ENCODE measurements at regions not wholly inside any gene's neighbourhood (a gene's known extent, or its start where the extent isn't known, plus 50 kb on each side); places are given as distances from the start of the nearest gene placed in this dataset.

- Histone ChIP-seq H3K36me3 (ENCODE audit: control insufficient read depth, insufficient read depth, low read length) (no peaks in the 10 kb centered on the region), H3K27ac (ENCODE audit: insufficient read depth, low read depth, low read length, poor library complexity, severe bottlenecking) (no peak overlapping the region), H3K9me3 (ENCODE audit: control insufficient read depth, low read length) (no peaks in the 10 kb centered on the region), H3K4me3 (ENCODE audit: insufficient read depth, low read depth, low read length) (no peak overlapping the region), H3K27me3 (ENCODE audit: control insufficient read depth, insufficient read depth, low read length, poor library complexity, severe bottlenecking) (no peaks in the 10 kb centered on the region), H3K4me1 (ENCODE audit: control insufficient read depth, insufficient read depth, low read length) (no peaks in the 10 kb centered on the region)
- 92% methylated on average over 13 of the region's 13 CpGs for WGBS, 2 experiments
These were observed 137.8 kb downstream of the KLF13 start for GRCh38 chr15:31464216-31465082.

- WGBS, 2 experiments: 88% methylated on average over 10 of the region's 10 CpGs
- no peaks in the 10 kb centered on the region for H3K27me3 ChIP-seq (ENCODE audit: control insufficient read depth, insufficient read depth, low read length, poor library complexity, severe bottlenecking)
These were observed 138.7 kb downstream of the KLF13 start for GRCh38 chr15:31465083-31465955.

DNA sequence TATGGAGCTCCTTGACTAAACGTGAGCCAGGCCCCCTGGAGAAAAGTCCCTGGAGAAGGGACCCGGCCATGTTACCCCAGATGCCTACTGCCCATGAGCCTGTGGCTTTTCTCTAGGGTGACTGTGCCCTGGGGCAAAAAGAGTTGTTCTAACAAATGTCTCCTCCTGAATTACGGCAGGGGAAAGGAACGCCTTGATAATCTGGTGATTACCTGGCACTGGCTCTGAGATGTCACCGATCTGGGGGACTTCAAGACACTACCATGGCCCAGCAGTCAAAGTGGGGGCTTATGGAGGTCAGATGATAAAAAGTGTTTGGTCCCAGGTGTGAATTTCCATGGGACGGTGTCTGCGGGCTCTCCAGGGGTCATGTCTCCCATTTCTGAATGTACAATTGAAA lies 140.7 kb downstream of the KLF13 start:
- Histone ChIP-seq H3K4me3 (ENCODE audit: insufficient read depth, low read depth, low read length) (no peak overlapping the region), H3K9me3 (ENCODE audit: control insufficient read depth, low read length) (no peaks in the 10 kb centered on the region), H3K27ac (ENCODE audit: insufficient read depth, low read depth, low read length, poor library complexity, severe bottlenecking) (no peak overlapping the region), H3K4me1 (ENCODE audit: control insufficient read depth, insufficient read depth, low read length) (no peaks in the 10 kb centered on the region), H3K27me3 (ENCODE audit: control insufficient read depth, insufficient read depth, low read length, poor library complexity, severe bottlenecking) (no peaks in the 10 kb centered on the region), H3K36me3 (ENCODE audit: control insufficient read depth, insufficient read depth, low read length) (no peaks in the 10 kb centered on the region)
- WGBS, 2 experiments: 89 to 91% methylated on average over 7 of the region's 7 CpGs

More at GRCh38 chr15:31465083-31465955, 138.7 kb downstream of the KLF13 start:
- Histone ChIP-seq H3K4me1 (ENCODE audit: control insufficient read depth, insufficient read depth, low read length) (no peaks in the 10 kb centered on the region), H3K4me3 (ENCODE audit: insufficient read depth, low read depth, low read length) (no peak overlapping the region), H3K27ac (ENCODE audit: insufficient read depth, low read depth, low read length, poor library complexity, severe bottlenecking) (no peak overlapping the region), H3K9me3 (ENCODE audit: control insufficient read depth, low read length) (no peaks in the 10 kb centered on the region), H3K36me3 (ENCODE audit: control insufficient read depth, insufficient read depth, low read length) (no peaks in the 10 kb centered on the region)

DNA sequence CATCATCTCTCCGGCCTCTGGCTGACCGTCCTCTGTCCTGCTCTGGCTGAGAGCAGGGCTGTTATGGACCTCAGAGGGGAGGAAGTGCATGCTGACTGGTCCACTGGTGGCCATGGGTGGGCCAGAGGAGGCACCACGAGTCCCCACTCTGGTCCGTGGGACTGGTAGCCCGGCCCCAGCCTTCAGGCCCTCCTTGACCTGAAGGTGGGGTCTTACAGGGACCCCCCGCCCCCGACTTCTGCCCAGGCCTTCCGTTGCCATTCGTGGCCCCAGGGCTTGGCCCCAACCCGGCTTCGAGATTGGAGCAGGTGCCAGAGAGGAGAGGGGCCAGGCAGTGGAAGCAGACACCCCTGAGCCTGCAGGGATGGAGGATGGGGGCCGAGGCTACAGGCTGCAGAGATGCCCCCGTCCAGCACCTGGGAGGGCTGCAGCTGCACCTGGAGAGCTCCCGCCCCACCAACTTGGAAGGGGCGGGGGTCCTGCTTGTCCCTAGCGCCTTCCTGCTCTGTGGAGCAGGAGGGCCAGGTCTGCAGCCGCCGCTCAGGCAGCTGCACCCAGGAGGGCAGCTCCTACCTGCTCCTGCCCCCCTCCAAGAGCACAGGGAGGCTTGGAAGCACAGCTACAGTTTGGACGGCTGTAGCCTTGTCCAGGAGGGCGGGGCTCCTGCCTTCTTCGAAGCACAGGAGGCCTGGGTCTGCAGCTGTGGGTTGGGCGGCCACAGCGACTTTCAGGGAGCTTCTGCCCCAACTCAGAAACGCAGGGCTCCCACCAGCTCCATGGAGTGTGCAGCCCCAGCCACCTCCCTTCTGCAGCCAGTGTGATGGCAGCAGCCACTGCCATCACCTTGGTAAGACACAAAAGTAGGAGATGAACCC lies 142.5 kb downstream of the KLF13 start:
- no peaks in the 10 kb centered on the region for H3K27me3 ChIP-seq (ENCODE audit: control insufficient read depth, insufficient read depth, low read length, poor library complexity, severe bottlenecking)
- 91 to 93% methylated on average over 24 of the region's 24 CpGs for WGBS, 2 experiments
- H3K4me1 ChIP-seq (ENCODE audit: control insufficient read depth, insufficient read depth, low read length): no peaks in the 10 kb centered on the region
- no peak overlapping the region for H3K27ac ChIP-seq (ENCODE audit: insufficient read depth, low read depth, low read length, poor library complexity, severe bottlenecking)
- no peaks in the 10 kb centered on the region for H3K9me3 ChIP-seq (ENCODE audit: control insufficient read depth, low read length)
- H3K4me3 ChIP-seq (ENCODE audit: insufficient read depth, low read depth, low read length): no peak overlapping the region
- no peaks in the 10 kb centered on the region for H3K36me3 ChIP-seq (ENCODE audit: control insufficient read depth, insufficient read depth, low read length)

DNA sequence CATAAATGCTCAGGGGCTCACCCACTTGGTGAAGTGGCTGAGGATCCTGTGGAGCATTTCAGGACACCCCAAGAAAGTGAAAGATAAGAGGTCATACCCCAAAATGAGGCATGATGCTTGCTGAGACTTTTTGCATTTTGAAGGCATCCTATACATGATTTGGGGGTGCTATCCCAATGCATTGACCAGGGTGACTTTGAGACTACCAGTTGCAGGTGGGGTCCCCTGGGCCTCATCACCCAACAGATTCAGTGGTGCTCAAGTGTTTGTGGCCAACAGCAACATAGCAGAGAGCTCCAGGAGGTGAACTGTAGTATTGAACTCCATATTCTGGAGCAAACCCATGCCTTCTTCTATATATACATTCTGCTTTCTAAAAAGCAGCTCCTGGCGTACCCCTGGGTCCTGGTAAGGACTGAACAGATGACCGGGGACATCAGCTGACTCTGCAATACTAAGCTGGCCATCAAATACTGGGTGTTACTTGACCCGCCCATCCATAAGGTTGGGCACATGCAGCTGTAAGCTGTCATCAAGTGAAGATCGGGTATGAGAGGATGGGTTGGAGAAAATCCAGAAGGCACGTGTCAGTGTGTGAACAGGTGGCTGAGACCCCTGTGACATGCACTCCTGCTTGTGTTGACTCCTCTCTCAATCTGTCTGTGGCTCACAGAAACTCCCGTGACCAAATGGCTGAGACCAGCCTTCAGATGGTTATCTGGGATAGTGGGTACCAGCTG lies 143.3 kb downstream of the KLF13 start:
- Histone ChIP-seq H3K36me3 (ENCODE audit: control insufficient read depth, insufficient read depth, low read length) (no peaks in the 10 kb centered on the region), H3K4me3 (ENCODE audit: insufficient read depth, low read depth, low read length) (no peak overlapping the region), H3K9me3 (ENCODE audit: control insufficient read depth, low read length) (no peaks in the 10 kb centered on the region), H3K27ac (ENCODE audit: insufficient read depth, low read depth, low read length, poor library complexity, severe bottlenecking) (no peak overlapping the region), H3K4me1 (ENCODE audit: control insufficient read depth, insufficient read depth, low read length) (no peaks in the 10 kb centered on the region), H3K27me3 (ENCODE audit: control insufficient read depth, insufficient read depth, low read length, poor library complexity, severe bottlenecking) (no peaks in the 10 kb centered on the region)
- 92 to 97% methylated on average over 6 of the region's 6 CpGs for WGBS, 2 experiments

DNA sequence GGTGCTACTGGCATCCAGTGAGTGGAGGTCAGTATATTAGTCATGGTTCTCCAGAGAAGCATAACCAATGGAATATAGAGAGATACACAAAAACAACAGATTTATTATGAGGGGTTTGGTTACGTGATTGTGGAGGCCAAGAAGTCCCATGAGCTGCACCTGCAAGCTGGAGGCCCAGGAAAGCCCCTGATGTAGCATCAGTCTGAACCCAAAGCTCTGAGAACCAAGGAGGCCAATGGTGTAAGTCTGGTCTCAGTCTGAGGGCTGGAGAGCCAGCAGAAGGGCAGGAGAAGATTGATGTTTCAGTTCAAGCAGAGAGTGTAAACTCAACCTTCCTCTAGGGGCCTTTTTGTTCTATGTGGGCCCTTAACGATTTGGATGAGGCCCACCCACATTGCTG lies 144.1 kb downstream of the KLF13 start:
- Histone ChIP-seq H3K27me3 (ENCODE audit: control insufficient read depth, insufficient read depth, low read length, poor library complexity, severe bottlenecking) (no peaks in the 10 kb centered on the region), H3K4me3 (ENCODE audit: insufficient read depth, low read depth, low read length) (no peak overlapping the region), H3K36me3 (ENCODE audit: control insufficient read depth, insufficient read depth, low read length) (no peaks in the 10 kb centered on the region), H3K9me3 (ENCODE audit: control insufficient read depth, low read length) (no peaks in the 10 kb centered on the region), H3K27ac (ENCODE audit: insufficient read depth, low read depth, low read length, poor library complexity, severe bottlenecking) (no peak overlapping the region), H3K4me1 (ENCODE audit: control insufficient read depth, insufficient read depth, low read length) (no peaks in the 10 kb centered on the region)
- WGBS, 2 experiments: 68 to 78% methylated on average over 2 of the region's 2 CpGs

DNA sequence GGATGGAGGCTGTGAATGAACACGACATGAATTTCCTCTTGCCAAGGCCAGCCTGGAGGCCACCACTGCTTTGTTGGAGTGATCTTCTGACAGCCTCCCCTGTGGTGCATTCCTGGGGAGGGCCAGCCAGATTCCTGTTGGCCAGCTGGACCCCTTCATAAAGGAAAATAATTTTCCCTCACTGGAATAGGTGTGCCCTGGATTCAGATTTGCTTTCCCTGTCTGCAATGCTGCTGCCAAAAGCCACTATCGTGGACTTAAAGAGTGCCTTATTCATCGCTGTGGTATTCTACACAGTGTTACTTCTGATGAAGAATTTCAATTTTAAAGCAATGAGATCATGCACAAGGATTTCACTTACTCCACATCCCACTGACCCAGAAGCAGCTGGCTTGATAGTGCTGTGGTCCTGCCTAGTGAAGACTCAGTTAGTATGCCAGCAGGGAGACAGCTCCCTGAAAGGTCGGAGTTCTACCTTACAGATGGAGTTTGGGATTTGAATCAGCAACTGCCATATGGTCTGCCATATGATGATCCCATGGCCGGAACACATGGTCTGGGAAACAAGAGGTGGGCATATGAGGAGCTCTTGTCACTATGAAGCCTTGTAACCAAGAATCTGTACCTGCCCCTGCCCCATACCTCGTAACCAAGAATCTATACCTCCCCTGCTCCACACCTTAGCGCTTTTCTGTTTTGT lies 145.2 kb downstream of the KLF13 start:
- 89 to 93% methylated on average over 7 of the region's 7 CpGs for WGBS, 2 experiments
- no peak overlapping the region for H3K4me3 ChIP-seq (ENCODE audit: insufficient read depth, low read depth, low read length)
- H3K36me3 ChIP-seq (ENCODE audit: control insufficient read depth, insufficient read depth, low read length): no peaks in the 10 kb centered on the region
- H3K4me1 ChIP-seq (ENCODE audit: control insufficient read depth, insufficient read depth, low read length): no peaks in the 10 kb centered on the region
- H3K27ac ChIP-seq (ENCODE audit: insufficient read depth, low read depth, low read length, poor library complexity, severe bottlenecking): no peak overlapping the region
- H3K27me3 ChIP-seq (ENCODE audit: control insufficient read depth, insufficient read depth, low read length, poor library complexity, severe bottlenecking): no peaks in the 10 kb centered on the region
- H3K9me3 ChIP-seq (ENCODE audit: control insufficient read depth, low read length): no peaks in the 10 kb centered on the region

DNA sequence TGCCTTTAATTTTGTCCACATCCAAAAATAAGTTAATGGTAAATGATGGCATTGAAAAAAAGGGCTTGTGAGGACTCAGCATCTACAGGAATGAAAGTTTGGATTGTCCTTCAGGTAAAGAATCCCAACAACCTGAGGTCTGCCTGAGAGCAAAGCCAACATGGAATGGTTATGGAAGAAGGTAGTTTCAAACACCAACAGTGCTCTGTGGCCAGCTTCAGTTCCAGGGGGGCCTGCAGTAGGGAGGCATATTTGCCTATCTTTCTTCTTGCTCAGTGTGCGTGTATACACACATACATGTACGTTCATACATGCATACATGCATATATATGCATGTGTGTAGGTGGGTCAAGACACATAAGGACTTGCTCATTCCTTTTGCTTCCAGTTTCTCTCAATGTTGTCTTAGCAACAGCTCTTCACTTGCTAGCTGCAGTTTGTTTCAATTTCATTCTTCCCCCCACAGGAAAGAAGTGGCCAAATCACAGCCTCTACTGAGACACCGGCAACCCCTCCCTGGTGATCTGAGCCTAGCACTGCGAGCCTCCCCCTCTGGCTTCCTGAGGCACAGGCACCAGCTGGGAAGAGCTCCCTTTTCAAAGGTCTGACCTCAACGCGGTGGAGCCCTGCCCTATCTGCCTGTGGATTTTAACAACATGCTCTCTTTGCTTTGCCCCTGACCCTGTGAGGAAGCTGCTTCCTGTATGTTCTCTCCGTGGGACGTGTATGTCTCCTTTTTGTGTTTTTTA lies 146.2 kb downstream of the KLF13 start:
- Histone ChIP-seq H3K36me3 (ENCODE audit: control insufficient read depth, insufficient read depth, low read length) (no peaks in the 10 kb centered on the region), H3K4me1 (ENCODE audit: control insufficient read depth, insufficient read depth, low read length) (no peaks in the 10 kb centered on the region), H3K27me3 (ENCODE audit: control insufficient read depth, insufficient read depth, low read length, poor library complexity, severe bottlenecking) (no peaks in the 10 kb centered on the region), H3K4me3 (ENCODE audit: insufficient read depth, low read depth, low read length) (no peak overlapping the region), H3K27ac (ENCODE audit: insufficient read depth, low read depth, low read length, poor library complexity, severe bottlenecking) (no peak overlapping the region), H3K9me3 (ENCODE audit: control insufficient read depth, low read length) (no peaks in the 10 kb centered on the region)
- WGBS, 2 experiments: 36 to 52% methylated on average over 6 to 8 of the region's 8 CpGs
